CD4-positive, alpha-beta T cell treated with Interferon alpha-2 for 1 hour (primary cell): ENCODE measurements at regions not wholly inside any gene's neighbourhood (a gene's known extent, or its start where the extent isn't known, plus 50 kb on each side); places are given as distances from the start of the nearest gene placed in this dataset.

Experiments used
- DNase-seq, 2 donors: peaks; one replicate each; pipeline ENCODE4 v3.0.0-alpha.2; 2020 to 2022

DNA sequence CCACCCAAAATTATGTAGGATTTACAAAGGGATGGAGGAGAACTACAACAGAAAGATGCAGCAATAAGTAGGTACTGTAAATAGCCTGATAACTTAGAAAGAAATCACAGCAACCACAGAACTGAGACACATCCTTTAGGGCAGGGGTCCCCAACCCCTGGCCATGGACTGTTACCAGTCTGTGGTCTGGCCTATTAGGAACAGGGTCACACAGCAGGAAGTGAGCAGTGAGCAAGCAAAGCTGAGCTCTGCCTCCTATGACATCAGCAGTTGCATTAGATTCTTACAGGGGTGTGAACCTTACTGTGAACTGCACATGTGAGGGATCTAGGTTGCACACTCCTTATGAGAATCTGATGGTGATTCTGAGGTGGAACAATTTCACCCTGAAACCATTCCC, 997.6 kb downstream of the DIAPH3 start:
- DNase-seq = no peak

DNA sequence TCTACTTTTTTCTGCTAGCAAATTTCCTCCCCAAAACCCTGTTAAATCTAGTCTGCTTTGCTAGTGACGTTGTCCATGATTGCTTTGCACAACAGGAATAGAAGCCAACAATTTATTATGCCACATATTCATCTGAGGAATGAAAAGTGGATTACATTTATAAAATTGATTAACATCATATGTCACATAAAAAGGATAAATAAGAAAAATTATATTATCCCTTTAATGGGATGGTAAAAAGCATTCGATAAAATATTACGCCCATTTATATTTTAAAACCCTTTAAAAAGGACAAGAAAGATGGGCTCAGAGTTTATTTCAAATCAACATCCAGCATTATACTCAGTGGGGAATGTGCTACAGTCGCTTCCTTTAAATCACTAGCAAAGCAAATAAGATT, 991.7 kb downstream of the DIAPH3 start:
- no peak for DNase-seq

DNA sequence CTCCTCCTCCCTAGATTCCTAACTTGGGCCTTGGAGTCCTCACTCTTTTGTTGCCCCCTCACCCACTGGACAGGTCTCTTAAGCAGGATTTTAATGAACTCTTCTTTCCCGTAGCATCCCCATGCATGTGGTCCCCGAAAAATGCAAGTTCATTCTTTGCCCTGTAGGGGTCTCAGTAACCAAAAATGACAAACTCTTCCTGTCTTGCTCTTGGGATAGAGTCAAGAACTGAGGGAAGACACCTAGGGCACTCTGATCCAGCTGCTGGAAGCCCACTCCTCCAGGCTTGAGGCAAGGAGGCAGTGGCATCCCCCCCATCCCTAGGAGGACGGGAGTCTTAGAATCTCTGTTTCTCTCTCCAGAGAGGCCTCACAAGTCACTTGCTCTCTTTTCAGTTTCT, 987.0 kb downstream of the DIAPH3 start:
- DNase-seq = no peak

DNA sequence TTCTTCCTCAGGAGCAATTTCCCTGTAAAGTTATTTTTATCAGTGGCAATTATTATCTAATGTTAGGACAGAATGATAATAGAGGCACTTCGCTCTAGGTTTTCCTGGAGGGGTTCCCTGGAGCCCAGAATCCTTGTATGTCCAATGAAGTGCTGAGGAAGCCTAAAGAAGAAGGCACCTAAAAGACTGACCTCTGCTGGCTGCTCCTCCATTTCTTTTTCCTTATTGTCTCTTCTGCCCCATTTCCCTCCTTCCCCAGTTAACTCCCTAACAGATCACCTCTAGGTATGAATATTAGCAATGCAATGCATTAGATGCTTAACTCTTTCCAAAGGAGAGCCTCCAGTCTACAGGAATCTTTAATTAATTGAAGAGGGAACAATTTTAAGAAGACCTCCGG, 985.4 kb downstream of the DIAPH3 start:
- no peak for DNase-seq

DNA sequence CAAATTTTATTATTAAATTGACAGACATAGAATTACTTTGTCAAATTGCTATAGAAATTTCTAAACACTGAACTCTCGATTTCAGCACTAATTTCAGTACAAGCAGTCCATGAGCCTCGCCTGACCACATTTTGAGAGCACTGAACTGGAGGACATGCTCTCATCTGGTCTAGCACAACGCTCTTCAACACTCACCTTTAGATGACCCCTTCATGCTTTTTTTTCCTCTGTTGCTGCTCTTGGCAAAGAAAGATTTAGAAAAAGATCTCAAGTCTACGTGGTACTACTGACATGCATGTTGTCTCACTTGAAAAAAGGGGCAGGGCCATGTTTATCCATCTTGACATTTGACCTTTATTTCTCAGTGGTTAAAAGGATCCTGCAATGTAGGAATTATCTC, 981.5 kb downstream of the DIAPH3 start:
- no peak for DNase-seq

DNA sequence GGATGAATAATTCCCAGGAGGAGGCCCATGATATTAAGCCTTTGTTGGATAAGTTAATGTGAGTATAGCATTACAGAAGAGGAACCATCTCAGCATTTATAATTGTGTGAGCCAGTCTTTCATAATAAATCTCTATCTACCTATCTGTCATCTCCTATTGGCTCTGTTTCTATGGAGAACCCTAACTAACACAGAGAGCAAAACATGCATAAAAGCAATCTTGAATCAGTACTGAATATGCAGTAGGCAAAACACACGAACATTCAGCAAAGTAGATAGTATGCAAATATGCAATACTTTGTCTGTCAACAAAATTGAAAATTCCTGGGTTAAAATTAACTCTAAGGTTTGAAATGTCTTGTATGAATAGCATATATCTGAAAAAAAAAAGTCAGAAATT, 966.3 kb downstream of the DIAPH3 start:
- DNase-seq = no peak

DNA sequence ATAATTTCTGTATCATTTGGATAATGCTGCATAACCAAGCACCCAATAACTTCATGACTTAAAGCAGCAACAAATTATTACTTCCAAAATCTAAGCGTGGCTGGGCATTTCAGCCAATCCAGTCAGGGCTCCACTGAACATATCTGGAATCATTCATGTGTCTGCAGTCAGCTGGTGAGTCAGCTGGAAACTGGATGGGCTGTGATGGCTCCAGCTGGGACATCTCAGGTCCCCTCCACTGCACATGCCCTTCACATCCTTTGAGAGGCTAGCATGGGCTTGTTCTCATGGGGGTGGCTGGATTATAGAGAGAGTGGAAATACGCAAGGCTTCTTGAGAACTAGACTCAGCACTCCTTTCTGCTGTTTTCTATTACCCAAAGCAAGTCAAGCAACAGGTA, 961.9 kb downstream of the DIAPH3 start:
- DNase-seq = no peak

DNA sequence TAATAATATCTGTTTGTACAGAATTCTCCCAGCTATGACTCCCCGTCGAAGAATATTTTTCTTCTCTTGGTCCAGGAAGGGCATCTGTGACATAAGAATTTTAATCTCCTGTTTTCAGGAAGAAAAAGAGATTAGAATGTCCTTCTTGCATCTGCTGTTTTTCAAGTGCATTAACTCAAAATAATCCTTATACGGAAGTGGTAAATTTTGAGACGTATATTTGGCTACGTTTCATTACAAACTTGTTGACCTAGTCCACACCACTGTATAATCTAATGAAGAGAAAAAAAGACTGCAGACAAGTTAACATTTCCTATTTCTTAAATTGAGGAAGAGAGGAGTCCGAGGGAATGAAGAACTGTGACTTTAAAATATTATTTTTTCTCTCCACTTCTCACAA, 959.9 kb downstream of the DIAPH3 start:
- DNase-seq = no peak

DNA sequence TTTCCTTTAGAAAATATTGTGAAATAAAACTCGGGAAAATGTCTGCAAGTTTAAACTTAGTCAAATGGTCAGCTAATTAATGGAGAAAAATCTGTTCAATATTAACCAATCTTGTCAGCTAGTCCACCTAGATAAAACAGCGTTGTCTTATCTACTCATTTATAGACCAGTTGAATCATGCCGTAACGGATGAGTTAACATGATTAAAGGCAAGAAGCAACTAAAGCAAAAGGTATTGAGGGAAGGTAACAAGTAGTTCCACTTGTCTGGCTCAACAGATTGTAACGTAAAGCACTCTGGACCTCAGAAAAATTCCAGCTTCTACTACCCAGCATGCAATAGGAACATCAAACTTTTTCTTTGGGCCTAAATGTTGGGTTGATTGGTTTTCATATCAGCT, 958.2 kb downstream of the DIAPH3 start:
- no peak for DNase-seq

DNA sequence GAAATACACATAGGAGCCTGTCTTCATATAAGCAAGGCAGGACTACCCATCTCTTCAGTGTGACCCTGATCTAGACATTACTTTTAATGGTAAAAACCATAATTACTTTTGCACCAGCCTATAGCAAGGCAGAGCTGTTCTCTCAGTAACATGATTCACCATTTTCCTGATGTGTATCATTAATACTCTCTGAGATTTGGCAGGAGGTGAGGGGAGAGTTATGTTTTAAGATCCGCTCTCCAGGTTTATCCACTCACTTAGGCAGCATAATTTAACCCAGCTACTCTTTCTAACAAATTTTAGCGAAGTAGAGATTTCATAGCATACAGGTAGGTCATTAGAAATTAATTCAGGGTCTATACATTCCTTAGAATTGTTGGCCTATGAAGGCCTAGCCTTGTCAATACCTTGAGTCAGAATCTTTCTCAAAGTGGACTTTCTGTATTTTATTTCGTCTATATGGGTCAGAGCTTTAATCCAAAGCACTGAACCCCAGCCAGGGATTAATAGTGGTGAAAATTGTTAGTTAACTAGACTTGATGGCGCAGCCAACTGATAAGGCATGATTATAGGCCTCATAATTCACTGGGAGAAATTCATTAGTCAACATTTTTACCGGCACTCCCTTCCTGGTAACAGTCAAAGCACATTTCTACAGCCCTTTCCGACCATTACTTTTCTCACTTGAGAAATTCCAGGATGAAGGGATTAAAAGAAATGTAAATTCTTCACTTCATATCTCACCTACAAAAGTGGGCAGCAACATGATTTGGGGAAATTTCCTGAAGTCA, 955.1 kb downstream of the DIAPH3 start:
- no peak for DNase-seq

DNA sequence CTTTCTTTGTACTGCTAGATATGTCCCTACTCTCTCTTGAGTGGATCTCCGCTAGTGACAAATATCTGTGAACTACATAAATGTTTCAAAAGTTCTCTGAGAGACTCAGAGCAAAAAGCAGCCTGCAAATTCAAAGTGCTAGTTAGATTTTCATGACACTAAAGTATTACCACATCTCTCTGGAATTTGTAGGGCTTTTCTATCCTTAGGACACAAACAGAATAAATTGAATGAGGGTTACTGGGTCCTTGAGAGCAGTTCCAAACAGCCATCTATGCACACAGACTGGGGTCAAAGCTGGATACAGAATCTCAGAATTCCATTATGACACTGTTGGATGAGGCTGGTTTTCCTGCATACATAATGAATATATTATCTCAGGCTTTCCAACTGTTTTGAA, 953.2 kb downstream of the DIAPH3 start:
- no peak for DNase-seq

DNA sequence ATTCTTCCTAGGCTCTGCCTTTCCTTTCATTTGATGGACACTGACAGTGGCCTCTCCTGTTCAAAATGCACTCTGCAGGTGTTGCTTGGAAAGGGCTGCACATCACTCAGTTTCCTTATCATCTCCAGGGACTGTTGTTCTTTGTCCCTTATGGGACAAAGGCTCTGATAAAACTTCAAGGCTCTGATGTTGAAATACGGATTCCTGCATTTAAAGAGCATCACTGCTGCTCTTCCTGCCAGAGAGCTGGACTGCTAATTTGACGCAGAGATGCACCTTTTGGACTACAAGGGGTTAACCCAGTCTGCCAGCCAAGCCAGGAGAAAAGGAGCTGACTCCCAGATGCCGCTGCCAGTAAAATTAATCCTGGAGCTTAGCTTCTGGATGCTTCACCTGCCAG, 952.1 kb downstream of the DIAPH3 start:
- no peak for DNase-seq

DNA sequence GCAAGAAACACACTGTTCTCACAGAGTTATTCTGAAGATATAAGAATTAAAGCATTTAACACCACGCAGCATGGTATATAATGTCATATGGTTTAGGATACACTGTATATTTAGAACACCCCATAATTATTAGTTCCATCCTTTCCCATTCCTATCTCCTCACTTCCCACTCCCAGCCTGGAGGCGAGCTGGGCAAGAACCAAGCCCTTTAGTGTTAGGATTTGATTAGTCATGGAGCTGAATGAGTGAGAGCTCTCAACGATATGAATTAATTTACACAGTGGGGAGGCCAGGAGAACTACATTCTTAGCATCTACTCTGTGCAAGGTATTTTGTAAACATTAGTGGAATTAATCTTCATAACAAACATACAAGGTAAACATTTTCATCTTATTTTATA, 934.3 kb downstream of the DIAPH3 start:
- DNase-seq = no peak

DNA sequence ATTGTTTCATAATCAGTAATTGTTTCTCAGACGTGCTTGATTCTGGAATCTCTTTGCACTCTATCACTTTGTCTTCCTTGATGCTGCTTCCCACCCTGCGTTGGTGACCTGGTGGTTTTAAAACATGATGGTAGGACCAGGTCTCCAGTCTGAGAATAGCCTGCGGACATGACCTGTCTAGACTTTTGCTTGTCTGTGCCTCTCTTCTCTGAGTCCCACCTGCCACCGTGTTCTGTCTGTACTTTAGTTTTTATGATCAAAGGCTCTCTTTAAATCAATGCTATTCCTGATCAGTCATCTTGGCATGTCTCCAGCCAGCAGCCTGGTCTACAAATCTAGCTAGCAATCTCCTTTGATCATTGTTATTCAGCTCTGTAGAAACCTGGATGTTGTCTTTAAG, 933.9 kb downstream of the DIAPH3 start:
- no peak for DNase-seq

DNA sequence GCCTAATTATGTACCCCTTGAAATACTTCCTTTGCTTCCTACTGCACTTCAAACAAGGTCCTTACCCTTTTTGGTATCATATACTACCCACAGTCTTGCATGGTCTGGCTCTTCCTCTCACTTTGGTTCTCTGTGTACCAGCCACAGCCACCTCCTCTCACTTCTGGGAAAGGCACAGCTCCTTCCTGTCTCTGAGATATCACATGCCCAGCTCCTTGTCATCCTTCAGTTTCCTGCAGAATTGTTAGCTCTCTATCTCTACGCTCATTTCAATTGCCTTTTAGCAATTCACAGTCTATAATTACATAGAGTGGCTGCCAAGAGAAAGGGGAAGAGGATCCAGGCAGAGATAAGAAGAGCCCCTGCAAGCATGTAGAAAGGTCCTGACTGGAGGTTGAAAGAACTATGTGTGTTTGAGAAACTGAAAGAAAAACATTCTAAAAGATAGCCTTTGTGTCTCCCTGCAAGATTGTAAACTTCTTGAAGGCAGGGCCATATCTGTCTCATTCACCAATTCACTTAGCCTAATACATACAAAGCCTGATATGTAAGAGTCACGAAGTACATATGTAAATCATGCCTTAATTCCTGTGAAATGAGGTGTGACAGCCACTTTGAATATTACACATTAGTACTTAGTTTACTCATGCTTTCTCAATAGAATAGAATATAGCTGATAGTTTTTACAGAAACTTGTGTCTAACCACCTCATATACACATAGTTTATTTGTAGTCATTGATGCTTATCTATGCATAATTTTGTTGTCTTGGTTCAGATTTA, 933.1 kb downstream of the DIAPH3 start:
- no peak for DNase-seq

DNA sequence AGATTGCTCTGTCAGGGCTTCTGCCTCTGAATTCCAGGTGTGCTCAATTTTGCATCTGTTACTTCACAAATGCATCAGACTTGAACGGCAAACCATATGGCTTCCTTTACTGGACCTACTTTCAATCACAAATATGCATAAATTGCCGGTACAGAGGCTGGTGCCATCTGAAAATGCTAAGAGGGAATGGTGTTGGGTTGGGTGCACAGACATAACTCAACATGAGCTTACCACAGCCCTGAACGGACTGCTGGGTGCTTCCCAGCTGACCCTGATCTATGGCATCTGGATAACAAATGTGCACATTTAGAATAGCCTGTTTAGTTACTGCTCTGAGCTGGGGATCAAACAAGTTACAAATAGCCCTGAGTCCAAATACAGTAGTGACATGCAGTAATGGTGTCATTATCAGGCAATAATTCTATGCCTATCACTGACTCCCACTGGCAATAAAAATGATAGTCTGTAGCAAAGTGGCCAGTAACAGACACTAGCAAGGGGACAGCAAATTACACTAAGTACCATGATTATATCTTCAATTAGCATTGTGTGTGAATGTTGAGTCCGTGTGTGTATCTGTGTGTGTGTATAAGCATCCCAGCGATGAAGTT, 927.3 kb downstream of the DIAPH3 start:
- no peak for DNase-seq

DNA sequence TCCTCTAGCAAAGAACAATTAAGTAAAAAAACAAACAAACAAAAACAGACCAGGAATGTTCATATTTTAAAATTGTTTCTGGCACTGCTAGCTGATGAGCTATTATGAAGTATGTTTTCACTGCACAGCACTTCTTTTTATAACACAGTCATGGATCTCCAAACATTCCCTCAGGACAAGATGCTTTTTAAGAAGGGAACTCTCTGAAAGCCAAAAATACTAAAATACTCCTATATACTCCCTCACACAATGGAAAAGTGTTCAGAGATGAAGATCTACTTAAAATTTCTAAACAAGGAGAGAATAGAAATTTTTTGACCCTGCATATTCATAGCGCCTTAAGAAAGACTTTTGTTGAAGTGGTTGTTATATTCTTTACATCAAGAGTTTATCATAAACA, 926.8 kb downstream of the DIAPH3 start:
- no peak for DNase-seq

DNA sequence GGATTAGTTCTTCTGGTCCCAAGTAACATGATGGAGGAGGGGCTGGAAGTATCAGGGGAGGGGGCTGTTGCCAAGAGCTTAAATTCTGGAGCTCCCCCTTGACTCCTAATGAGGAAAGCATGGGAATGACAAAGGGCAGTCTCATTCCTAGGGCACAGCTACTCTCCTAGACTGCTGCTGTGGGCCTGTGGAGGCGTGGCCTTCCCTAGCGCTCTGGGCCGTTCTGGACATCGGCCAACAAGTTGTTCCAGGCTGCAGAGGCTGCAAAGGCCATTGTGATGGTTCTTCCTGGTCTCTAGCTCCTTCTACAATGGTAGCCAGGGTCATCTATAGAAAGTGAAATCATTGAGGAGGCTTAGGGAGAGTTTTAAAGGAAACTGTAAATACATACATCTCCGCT, 916.6 kb downstream of the DIAPH3 start:
- no peak for DNase-seq

DNA sequence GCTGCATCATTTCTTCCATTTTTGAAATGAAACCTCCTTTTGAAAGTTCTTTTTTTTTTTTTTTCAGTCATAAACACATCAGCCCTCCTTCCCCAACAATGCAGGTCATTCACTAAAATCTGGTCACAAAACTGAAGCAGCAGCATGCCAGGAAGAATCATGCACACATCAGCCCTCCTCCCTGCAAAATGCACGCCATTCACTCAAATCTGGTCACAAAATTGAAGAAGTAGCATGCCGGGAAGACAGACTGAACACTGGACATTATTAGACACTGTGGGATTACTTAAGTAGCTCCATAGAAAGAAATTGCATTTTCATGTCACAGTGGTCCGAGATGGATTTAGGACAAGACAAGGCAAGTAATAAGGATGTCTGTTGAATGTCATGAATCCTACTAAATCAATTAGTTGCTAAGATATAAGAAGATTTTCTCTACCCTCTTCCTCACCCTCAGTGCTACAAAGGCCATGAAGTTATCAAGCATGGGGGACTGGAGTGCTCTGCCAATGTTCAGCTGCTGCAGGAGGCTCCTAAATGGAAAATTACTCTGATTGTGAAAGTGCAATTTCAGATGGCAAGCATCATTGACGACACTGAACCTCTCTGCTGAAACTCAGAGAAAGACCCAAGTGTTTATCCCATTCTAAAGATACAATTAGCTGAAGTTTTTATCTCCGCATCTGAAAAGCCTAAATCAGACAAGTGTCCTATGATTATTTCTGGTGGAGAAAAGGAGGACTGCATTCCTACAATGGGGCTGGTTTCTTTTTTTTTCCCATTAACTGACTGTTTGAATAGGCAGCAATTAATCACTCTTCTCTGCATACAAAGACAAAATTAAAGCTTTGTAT, 913.2 kb downstream of the DIAPH3 start:
- no peak for DNase-seq

DNA sequence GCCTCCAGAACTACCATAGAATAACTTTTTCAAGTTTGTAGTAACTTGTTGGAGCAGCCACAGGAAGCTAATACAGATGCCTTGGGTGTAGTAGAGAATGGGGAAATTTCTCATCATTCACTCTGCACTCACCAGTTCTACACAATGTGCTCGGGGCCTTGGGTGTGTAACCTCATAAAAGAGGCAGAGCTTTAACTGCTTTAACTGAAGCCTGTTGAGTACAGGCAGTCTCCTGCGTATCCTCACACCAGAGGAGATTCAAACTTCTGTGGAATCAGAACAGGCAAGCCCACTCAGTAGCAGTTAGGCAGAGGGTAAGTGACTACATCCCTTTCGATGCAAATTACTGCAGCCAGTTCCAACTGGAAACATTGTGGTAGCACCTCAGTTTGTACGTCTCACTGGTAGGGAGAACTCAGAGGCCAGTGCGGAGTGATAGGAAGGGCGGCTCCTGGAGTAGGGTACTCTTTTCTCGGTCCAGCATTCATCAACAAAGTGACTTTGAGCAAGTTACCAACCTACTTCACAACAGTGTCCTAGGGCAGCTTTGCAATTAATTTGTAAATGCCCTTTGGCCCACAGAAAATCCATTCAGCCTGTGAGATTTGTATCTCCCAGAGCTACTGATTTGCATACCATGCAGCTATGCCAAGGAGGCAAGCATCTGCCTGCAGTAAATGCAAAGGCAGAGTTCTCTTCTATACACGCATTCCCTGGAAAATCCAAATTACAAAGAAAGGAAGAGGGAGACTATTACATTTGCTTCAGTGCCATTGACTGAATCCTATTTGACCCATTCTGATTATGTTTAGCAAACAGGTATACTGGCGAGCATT, 904.3 kb downstream of the DIAPH3 start:
- no peak for DNase-seq

DNA sequence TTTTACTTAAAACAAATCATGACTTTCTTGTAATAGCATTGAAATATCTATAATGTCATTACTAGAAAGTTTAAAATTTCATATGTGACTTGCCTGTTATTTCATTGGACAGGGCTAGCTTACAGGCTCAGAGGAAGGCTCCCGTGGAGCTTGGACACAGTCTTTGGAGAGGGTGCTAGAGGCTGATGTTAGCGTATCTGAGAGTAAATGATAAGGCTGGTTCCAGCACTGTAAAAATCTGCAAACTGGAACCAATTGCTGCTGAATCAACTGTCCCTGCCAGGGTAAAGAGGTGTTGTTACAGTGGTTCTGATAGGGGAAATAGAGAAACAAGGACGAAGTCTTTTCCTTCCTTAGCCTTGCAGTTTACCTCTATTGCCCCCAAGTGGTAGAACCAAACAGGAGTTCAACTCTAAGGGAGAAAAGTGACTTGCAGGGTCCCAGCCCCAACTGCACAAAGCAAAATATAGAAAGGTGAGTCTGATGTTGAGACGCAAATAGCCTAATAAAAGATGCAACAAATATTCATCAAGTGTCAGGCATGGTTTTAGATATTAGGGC, 901.7 kb downstream of the DIAPH3 start:
- DNase-seq = no peak

DNA sequence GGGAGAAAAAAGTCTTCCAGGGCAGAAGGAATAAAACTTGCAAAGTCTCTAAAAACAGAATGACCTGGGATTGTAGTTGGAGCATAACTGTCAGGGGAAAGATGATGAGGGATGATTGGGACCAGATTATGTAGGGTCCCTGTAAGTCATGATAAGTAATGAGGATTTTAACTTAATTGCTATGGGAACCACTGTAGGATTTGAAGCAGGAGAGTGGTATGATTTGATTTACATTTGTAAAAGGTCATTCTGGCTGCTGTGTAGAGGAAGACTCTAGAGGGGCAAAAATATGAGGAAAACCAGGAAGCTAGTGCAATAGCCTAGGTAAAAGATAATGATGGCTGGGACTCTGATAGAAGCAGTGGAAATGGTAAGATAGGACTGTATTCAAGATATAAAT, 900.2 kb downstream of the DIAPH3 start:
- no peak for DNase-seq
